ENCODE measurements at regions not wholly inside any gene's neighbourhood (a gene's known extent, or its start where the extent isn't known, plus 50 kb on each side); places are given as distances from the start of the nearest gene placed in this dataset.

DNA sequence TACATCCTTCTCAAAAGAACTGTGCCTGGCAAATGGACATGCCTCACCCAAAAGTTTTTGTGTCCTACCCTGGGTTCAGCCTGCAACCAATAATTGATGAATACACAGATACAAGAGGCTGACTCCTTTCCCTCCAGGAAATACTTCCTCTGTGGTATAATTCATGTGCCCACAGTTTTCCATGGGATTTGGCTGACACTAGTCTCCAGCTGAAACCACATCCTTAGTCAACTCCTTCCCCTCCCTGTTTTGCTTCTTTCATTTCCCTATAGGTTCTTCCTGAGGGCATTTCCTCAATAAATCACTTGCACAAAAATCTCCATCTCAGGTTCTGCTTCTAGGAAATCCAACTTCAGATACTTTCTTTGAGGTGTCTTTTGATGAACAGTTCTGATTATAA, 436.6 kb upstream of the C1orf87 start:
- Histone ChIP-seq H3K9ac (ENCODE audit: low read length) (no peak overlapping the region), H3K36me3 (ENCODE audit: insufficient read depth, low read length) (no peaks in the 10 kb centered on the region), H3K27ac (ENCODE audit: low read length) (no peak overlapping the region), H3K27me3 (ENCODE audit: insufficient read depth, low read depth, low read length) (no peaks in the 10 kb centered on the region), H3K9me3 (ENCODE audit: low read length) (no peaks in the 10 kb centered on the region), H3F3A (ENCODE audit: insufficient read depth, low read length, poor library complexity, severe bottlenecking) (no peaks in the 10 kb centered on the region), H3K4me2 (ENCODE audit: low read length) (no peak overlapping the region), H4K20me1 (ENCODE audit: insufficient read depth) (no peaks in the 10 kb centered on the region), H3K4me3 (ENCODE audit: low read length) (no peak overlapping the region), H2AFZ (ENCODE audit: low read depth, low read length) (no peak overlapping the region), H3K79me2 (replicated peaks; ENCODE audit: insufficient read depth, low read length) (no peaks in the 10 kb centered on the region), H3K9me2 (ENCODE audit: insufficient read depth, low read length) (no peaks in the 10 kb centered on the region)
- TF ChIP-seq POLR2AphosphoS5 (IDR thresholded peaks at IDR 0.05) (no peak), MXI1 (conservative IDR thresholded peaks at IDR 0.05; ENCODE audit: poor library complexity, severe bottlenecking) (no peak), EZH2 (IDR thresholded peaks at IDR 0.05; ENCODE audit: borderline replicate concordance, insufficient read depth, low read length, poor library complexity, severe bottlenecking) (no peak), SMC3 (conservative IDR thresholded peaks at IDR 0.05; ENCODE audit: poor library complexity) (no peak), EP300 (conservative IDR thresholded peaks at IDR 0.05; ENCODE audit: poor library complexity, severe bottlenecking) (no peak), RAD21 (conservative IDR thresholded peaks at IDR 0.05) (no peak), TAF1 (IDR thresholded peaks at IDR 0.05; ENCODE audit: low read depth) (no peak)
- TF ChIP-seq, protein P1, sequence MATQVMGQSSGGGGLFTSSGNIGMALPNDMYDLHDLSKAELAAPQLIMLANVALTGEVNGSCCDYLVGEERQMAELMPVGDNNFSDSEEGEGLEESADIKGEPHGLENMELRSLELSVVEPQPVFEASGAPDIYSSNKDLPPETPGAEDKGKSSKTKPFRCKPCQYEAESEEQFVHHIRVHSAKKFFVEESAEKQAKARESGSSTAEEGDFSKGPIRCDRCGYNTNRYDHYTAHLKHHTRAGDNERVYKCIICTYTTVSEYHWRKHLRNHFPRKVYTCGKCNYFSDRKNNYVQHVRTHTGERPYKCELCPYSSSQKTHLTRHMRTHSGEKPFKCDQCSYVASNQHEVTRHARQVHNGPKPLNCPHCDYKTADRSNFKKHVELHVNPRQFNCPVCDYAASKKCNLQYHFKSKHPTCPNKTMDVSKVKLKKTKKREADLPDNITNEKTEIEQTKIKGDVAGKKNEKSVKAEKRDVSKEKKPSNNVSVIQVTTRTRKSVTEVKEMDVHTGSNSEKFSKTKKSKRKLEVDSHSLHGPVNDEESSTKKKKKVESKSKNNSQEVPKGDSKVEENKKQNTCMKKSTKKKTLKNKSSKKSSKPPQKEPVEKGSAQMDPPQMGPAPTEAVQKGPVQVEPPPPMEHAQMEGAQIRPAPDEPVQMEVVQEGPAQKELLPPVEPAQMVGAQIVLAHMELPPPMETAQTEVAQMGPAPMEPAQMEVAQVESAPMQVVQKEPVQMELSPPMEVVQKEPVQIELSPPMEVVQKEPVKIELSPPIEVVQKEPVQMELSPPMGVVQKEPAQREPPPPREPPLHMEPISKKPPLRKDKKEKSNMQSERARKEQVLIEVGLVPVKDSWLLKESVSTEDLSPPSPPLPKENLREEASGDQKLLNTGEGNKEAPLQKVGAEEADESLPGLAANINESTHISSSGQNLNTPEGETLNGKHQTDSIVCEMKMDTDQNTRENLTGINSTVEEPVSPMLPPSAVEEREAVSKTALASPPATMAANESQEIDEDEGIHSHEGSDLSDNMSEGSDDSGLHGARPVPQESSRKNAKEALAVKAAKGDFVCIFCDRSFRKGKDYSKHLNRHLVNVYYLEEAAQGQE (IDR thresholded peaks at IDR 0.05; ENCODE audit: borderline replicate concordance) = no peak
- TF ChIP-seq, protein P2, sequence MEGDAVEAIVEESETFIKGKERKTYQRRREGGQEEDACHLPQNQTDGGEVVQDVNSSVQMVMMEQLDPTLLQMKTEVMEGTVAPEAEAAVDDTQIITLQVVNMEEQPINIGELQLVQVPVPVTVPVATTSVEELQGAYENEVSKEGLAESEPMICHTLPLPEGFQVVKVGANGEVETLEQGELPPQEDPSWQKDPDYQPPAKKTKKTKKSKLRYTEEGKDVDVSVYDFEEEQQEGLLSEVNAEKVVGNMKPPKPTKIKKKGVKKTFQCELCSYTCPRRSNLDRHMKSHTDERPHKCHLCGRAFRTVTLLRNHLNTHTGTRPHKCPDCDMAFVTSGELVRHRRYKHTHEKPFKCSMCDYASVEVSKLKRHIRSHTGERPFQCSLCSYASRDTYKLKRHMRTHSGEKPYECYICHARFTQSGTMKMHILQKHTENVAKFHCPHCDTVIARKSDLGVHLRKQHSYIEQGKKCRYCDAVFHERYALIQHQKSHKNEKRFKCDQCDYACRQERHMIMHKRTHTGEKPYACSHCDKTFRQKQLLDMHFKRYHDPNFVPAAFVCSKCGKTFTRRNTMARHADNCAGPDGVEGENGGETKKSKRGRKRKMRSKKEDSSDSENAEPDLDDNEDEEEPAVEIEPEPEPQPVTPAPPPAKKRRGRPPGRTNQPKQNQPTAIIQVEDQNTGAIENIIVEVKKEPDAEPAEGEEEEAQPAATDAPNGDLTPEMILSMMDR (IDR thresholded peaks at IDR 0.05; ENCODE audit: poor library complexity, severe bottlenecking) = no peak

DNA sequence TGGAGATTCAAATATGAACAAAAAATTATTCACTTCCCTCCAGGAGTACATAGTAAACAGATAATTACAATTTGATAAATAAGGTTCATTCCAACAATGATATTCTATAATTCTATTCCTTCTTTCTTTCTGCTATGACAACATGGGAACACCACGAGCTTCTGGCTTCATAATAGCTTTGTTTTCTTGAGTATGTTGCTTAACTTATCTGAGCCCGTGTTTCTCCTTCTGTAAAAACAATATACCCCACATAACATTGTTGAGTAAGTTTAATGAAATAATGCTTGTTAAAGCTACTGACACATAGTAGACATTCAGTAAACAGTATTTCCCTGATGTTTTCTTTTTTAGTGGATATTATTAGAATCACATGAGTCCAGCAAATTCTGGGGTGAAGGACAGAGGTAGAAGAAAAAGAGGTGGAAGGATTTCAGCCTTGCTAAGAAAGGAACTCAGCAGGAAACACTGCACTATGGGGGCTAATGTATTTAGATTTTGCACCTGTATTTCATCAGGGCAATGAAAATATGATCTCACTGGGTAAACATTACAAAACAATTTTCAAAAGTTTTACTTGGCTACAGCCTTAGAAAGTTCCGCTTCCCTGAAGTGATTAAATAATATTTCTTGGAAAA, 430.8 kb upstream of the C1orf87 start:
- H3K79me2 ChIP-seq (replicated peaks; ENCODE audit: insufficient read depth, low read length) = no peaks in the 10 kb centered on the region

More for the DNA sequence above, 430.8 kb upstream of the C1orf87 start:
- Histone ChIP-seq H3K9me2 (ENCODE audit: insufficient read depth, low read length) (no peaks in the 10 kb centered on the region), H3K27ac (ENCODE audit: low read length) (no peak overlapping the region), H3K9me3 (ENCODE audit: low read length) (no peaks in the 10 kb centered on the region), H4K20me1 (ENCODE audit: insufficient read depth) (no peaks in the 10 kb centered on the region), H3K27me3 (ENCODE audit: insufficient read depth, low read depth, low read length) (no peaks in the 10 kb centered on the region), H2AFZ (ENCODE audit: low read depth, low read length) (no peak overlapping the region), H3K4me3 (ENCODE audit: low read length) (no peak overlapping the region), H3F3A (ENCODE audit: insufficient read depth, low read length, poor library complexity, severe bottlenecking) (no peaks in the 10 kb centered on the region), H3K36me3 (ENCODE audit: insufficient read depth, low read length) (no peaks in the 10 kb centered on the region), H3K4me2 (ENCODE audit: low read length) (no peak overlapping the region), H3K9ac (ENCODE audit: low read length) (no peak overlapping the region)
- TF ChIP-seq TAF1 (IDR thresholded peaks at IDR 0.05; ENCODE audit: low read depth) (no peak), POLR2AphosphoS5 (IDR thresholded peaks at IDR 0.05) (no peak)
- TF ChIP-seq, protein P1 (IDR thresholded peaks at IDR 0.05; ENCODE audit: borderline replicate concordance) = no peak
